OCI-LY3 (cell line): ENCODE measurements at regions not wholly inside any gene's neighbourhood (a gene's known extent, or its start where the extent isn't known, plus 50 kb on each side); places are given as distances from the start of the nearest gene placed in this dataset.
A peak's percentile ranks its signal among the peaks of the same experiment; 100 is the strongest.
"Not testable (repeated sequence)": the region's sequence is repeated elsewhere in the genome, so short reads cannot be mapped to it uniquely, and the experiment has no call there.

Source experiments
- H2AFZ ChIP-seq: fragments of 200-600, 300-600 bp; shearing (Covaris generic); 2 replicates; pipeline ENCODE4 v1.6.0; 2014; ENCODE audit warnings: antibody characterized with exemption, low read depth, low read length
- H3K27ac ChIP-seq: fragments of 200-600, 300-600 bp; sonication (generic); 2 replicates; pipeline ENCODE4 v1.5.1; 2014; ENCODE audit warnings: mild to moderate bottlenecking, low read length, moderate library complexity, mixed read lengths
- H3K27me3 ChIP-seq: fragments of 200-600, 300-600 bp; sonication (generic); 2 replicates; pipeline ENCODE4 v1.6.1; 2014; ENCODE audit warnings: low read depth, low read length, mixed read lengths
- H3K36me3 ChIP-seq: fragments of 200-600, 300-600 bp; sonication (generic); replicated peaks from 2 replicates; pipeline ENCODE3; 2014; ENCODE audit warnings: low read depth, low read length, mixed read lengths
- H3K4me1 ChIP-seq: fragments of 300-600, 200-600 bp; sonication (generic); 2 replicates; pipeline ENCODE4 v1.6.1; 2014; ENCODE audit warnings: low read length, mixed read lengths
- H3K4me2 ChIP-seq: fragments of 200-600, 300-600 bp; sonication (generic); 2 replicates; pipeline ENCODE4 v1.6.1; 2014; ENCODE audit warnings: low read length, mixed read lengths
- H3K4me3 ChIP-seq: fragments of 300-600, 200-600 bp; sonication (generic); 2 replicates; pipeline ENCODE4 v1.5.1; 2014; ENCODE audit warnings: antibody characterized with exemption, mild to moderate bottlenecking, low read length, moderate library complexity
- H3K79me2 ChIP-seq: fragments of 300-600, 200-600 bp; shearing (Covaris generic); 2 replicates; pipeline ENCODE4 v1.6.1; 2014; ENCODE audit warnings: mild to moderate bottlenecking, low read length, mixed read lengths
- H3K9ac ChIP-seq: fragments of 300-600, 200-600 bp; shearing (Covaris generic); 2 replicates; pipeline ENCODE4 v1.6.0; 2014; ENCODE audit warnings: mild to moderate bottlenecking, low read length, moderate library complexity
- H3K9me3 ChIP-seq: fragments of 200-600, 300-600 bp; shearing (Covaris generic); 2 replicates; pipeline ENCODE4 v1.6.1; 2014; ENCODE audit warnings: low read length, mixed read lengths; ENCODE audit not compliant: insufficient read depth
- H4K20me1 ChIP-seq: fragments of 200-600, 300-600 bp; sonication (generic); 2 replicates; pipeline ENCODE4 v1.6.1; 2016; ENCODE audit warnings: low read length, mixed read lengths; ENCODE audit not compliant: insufficient read depth
- CTCF ChIP-seq: fragments of 200-600, 300-600 bp; sonication (generic); IDR thresholded peaks from 2 replicates; pipeline ENCODE4 v1.5.1; 2014; ENCODE audit warnings: antibody characterized with exemption, low read length, low read depth
- EZH2phosphoT487 ChIP-seq: fragments of 200-600 bp; shearing (Covaris generic); IDR thresholded peaks from 2 replicates; pipeline ENCODE4 v1.6.1; 2018; ENCODE audit warnings: antibody characterized with exemption, mixed run types, low read depth

- Histone ChIP-seq H3K4me1 (no peaks in the 10 kb centered on the region), H3K79me2 (no peaks in the 10 kb centered on the region), H3K9me3 (no peaks in the 10 kb centered on the region), H3K27ac (no peak overlapping the region), H3K4me3 (no peak overlapping the region), H3K36me3 (no peaks in the 10 kb centered on the region), H3K27me3 (no peaks in the 10 kb centered on the region), H4K20me1 (no peaks in the 10 kb centered on the region), H2AFZ (no peak overlapping the region), H3K4me2 (no peak overlapping the region), H3K9ac (no peak overlapping the region)
- no peak for TF ChIP-seq CTCF
- no peak for TF ChIP-seq EZH2phosphoT487
Observed at GRCh38 chr2:138369856-138370255, 131.7 kb upstream of the SPOPL start.

GRCh38 chr2:138373993-138374408 is 127.6 kb upstream of the SPOPL start:
- TF ChIP-seq CTCF (peak; percentile 82), EZH2phosphoT487 (no peak)
- no peaks in the 10 kb centered on the region for H3K36me3 ChIP-seq

GRCh38 chr2:138381373-138381772 is 120.2 kb upstream of the SPOPL start:
- no peaks in the 10 kb centered on the region for H4K20me1 ChIP-seq
- TF ChIP-seq EZH2phosphoT487 (no peak), CTCF (no peak)

More at GRCh38 chr2:138373993-138374408, 127.6 kb upstream of the SPOPL start:
- Histone ChIP-seq H3K4me2 (no peak overlapping the region), H3K9ac (no peak overlapping the region), H3K4me3 (no peak overlapping the region), H3K79me2 (no peaks in the 10 kb centered on the region), H3K9me3 (no peaks in the 10 kb centered on the region), H3K4me1 (no peaks in the 10 kb centered on the region), H3K27me3 (no peaks in the 10 kb centered on the region), H4K20me1 (no peaks in the 10 kb centered on the region), H3K27ac (no peak overlapping the region), H2AFZ (no peak overlapping the region)

GRCh38 chr2:138382672-138383071 is 118.9 kb upstream of the SPOPL start:
- TF ChIP-seq EZH2phosphoT487: no peak
- TF ChIP-seq CTCF: no peak
- no peaks in the 10 kb centered on the region for H3K27me3 ChIP-seq
- H3K4me3 ChIP-seq: no peak overlapping the region
- no peaks in the 10 kb centered on the region for H3K9me3 ChIP-seq
- no peaks in the 10 kb centered on the region for H3K36me3 ChIP-seq
- H4K20me1 ChIP-seq: no peaks in the 10 kb centered on the region
- H3K9ac ChIP-seq: no peak overlapping the region
- no peaks in the 10 kb centered on the region for H3K79me2 ChIP-seq
- no peak overlapping the region for H3K27ac ChIP-seq
- no peak overlapping the region for H3K4me2 ChIP-seq
- H3K4me1 ChIP-seq: no peaks in the 10 kb centered on the region
- H2AFZ ChIP-seq: no peak overlapping the region

More at GRCh38 chr2:138381373-138381772, 120.2 kb upstream of the SPOPL start:
- Histone ChIP-seq H3K27me3 (no peaks in the 10 kb centered on the region), H3K4me2 (no peak overlapping the region), H3K9me3 (no peaks in the 10 kb centered on the region), H3K36me3 (no peaks in the 10 kb centered on the region), H3K27ac (no peak overlapping the region), H2AFZ (no peak overlapping the region), H3K79me2 (no peaks in the 10 kb centered on the region), H3K4me3 (no peak overlapping the region), H3K4me1 (no peaks in the 10 kb centered on the region), H3K9ac (no peak overlapping the region)

GRCh38 chr2:138386191-138386590 is 115.4 kb upstream of the SPOPL start:
- not testable (repeated sequence) for H3K36me3 ChIP-seq, H4K20me1 ChIP-seq, H3K27ac ChIP-seq, H2AFZ ChIP-seq, H3K9ac ChIP-seq, H3K9me3 ChIP-seq, H3K4me3 ChIP-seq, H3K79me2 ChIP-seq, H3K27me3 ChIP-seq, H3K4me2 ChIP-seq, H3K4me1 ChIP-seq
